Fibroblast of lung (primary cell): ENCODE measurements at regions not wholly inside any gene's neighbourhood (a gene's known extent, or its start where the extent isn't known, plus 50 kb on each side); places are given as distances from the start of the nearest gene placed in this dataset.
A peak's percentile ranks its signal among the peaks of the same experiment; 100 is the strongest.

Experiments
- DNase-seq, 2 donors: peaks; one replicate each; pipeline versions ENCODE4 v3.0.0 to v3.0.0-alpha.2; 2010; ENCODE audit warnings: low read depth in 2 of 2
- H2AFZ ChIP-seq: 2 replicates; pipeline ENCODE4 v1.5.1; 2012; ENCODE audit warnings: low read length, control low read depth, inconsistent platforms
- H3K27ac ChIP-seq: 2 replicates; pipeline ENCODE4 v1.5.1; 2011; ENCODE audit warnings: low read length, control low read depth; ENCODE audit not compliant: insufficient read depth
- H3K27me3 ChIP-seq: 2 replicates; pipeline ENCODE4 v1.5.1; 2011; ENCODE audit warnings: mild to moderate bottlenecking, low read length; ENCODE audit not compliant: control insufficient read depth, insufficient read depth
- H3K36me3 ChIP-seq: 2 replicates; pipeline ENCODE4 v1.5.1; 2011; ENCODE audit warnings: low read length; ENCODE audit not compliant: control insufficient read depth, insufficient read depth
- H3K4me1 ChIP-seq: 2 replicates; pipeline ENCODE4 v1.5.1; 2011; ENCODE audit warnings: low read length; ENCODE audit not compliant: control insufficient read depth, insufficient read depth; ENCODE audit errors: extremely low read depth
- H3K4me2 ChIP-seq: 2 replicates; pipeline ENCODE4 v1.5.1; 2011; ENCODE audit warnings: low read length, control low read depth; ENCODE audit not compliant: insufficient read depth; ENCODE audit errors: extremely low read depth
- H3K4me3 ChIP-seq, 4 experiments: fragments of 200-600 bp in 1 of 4; sonication (generic) in 1 of 4; replicated peaks in 1 of 4; 2 replicates each; pipeline ENCODE4 v1.5.1; 2011 to 2016; ENCODE audit warnings: low read length in 4 of 4, low read depth in 3 of 4, mild to moderate bottlenecking in 3 of 4, control low read depth in 2 of 4, inconsistent platforms in 1 of 4, mixed read lengths in 1 of 4; ENCODE audit not compliant: insufficient read depth in 1 of 4; ENCODE audit errors: control extremely low read depth in 1 of 4
- H3K79me2 ChIP-seq: 2 replicates; pipeline ENCODE4 v1.5.1; 2012; ENCODE audit warnings: mild to moderate bottlenecking, low read length, inconsistent platforms; ENCODE audit not compliant: control insufficient read depth, insufficient read depth
- H3K9ac ChIP-seq: 2 replicates; pipeline ENCODE4 v1.5.1; 2011; ENCODE audit warnings: mild to moderate bottlenecking, low read length, control low read depth; ENCODE audit not compliant: insufficient read depth
- H3K9me3 ChIP-seq: 2 replicates; pipeline ENCODE4 v1.5.1; 2012; ENCODE audit warnings: low read depth, low read length; ENCODE audit not compliant: control insufficient read depth, insufficient read depth
- H4K20me1 ChIP-seq: 2 replicates; pipeline ENCODE4 v1.5.1; 2011; ENCODE audit warnings: low read length; ENCODE audit not compliant: control insufficient read depth, insufficient read depth; ENCODE audit errors: extremely low read depth
- CTCF ChIP-seq, 2 donors: IDR thresholded peaks in 1 of 2; conservative IDR thresholded peaks in 1 of 2; 1 replicate in 1 of 2; 2 replicates in 1 of 2; pipeline ENCODE4 v1.5.1; 2011 to 2012; ENCODE audit warnings: low read length in 2 of 2, control low read depth in 1 of 2, inconsistent platforms in 1 of 2, low read depth in 1 of 2, mild to moderate bottlenecking in 1 of 2
- EZH2 ChIP-seq: IDR thresholded peaks from 2 replicates; pipeline ENCODE4 v1.5.1; 2012; ENCODE audit warnings: low read length, control low read depth, mild to moderate bottlenecking; ENCODE audit errors: missing control alignments

GRCh38 chr1:98210563-98210962, 289.7 kb upstream of the DPYD start:
- TF ChIP-seq EZH2 = no peak
- TF ChIP-seq CTCF (conservative IDR thresholded peaks at IDR 0.05 in 1 of 2, IDR thresholded peaks at IDR 0.05 in 1 of 2; ENCODE audit: low read depth in 1 of 2, low read length in 2 of 2) = no peak
- no peak overlapping the region for H3K9ac ChIP-seq
- no peaks in the 10 kb centered on the region for H3K79me2 ChIP-seq
- H3K4me1 ChIP-seq = peaks cover 4% of the 10 kb centered on the region
- H3K9me3 ChIP-seq = no peaks in the 10 kb centered on the region
- no peaks in the 10 kb centered on the region for H3K27me3 ChIP-seq
- H3K36me3 ChIP-seq = no peaks in the 10 kb centered on the region
- H3K4me2 ChIP-seq = peak overlapping the region; percentile 56
- peak overlapping the region in 3 of 4 experiments; percentile 15 to 41 (median 17) for H3K4me3 ChIP-seq
- H3K27ac ChIP-seq = peak overlapping the region; percentile 43
- peak overlapping the region; percentile 3 for H2AFZ ChIP-seq
- no peaks in the 10 kb centered on the region for H4K20me1 ChIP-seq
- no peak for DNase-seq

GRCh38 chr1:98210064-98210463, 289.2 kb upstream of the DPYD start:
- no peaks in the 10 kb centered on the region for H3K27me3 ChIP-seq
- H3K36me3 ChIP-seq = no peaks in the 10 kb centered on the region
- H3K4me2 ChIP-seq = peak overlapping the region; percentile 56
- H3K27ac ChIP-seq = peak overlapping the region; percentile 43
- no peaks in the 10 kb centered on the region for H3K9me3 ChIP-seq
- H2AFZ ChIP-seq = peak overlapping the region; percentile 3
- no peaks in the 10 kb centered on the region for H3K79me2 ChIP-seq
- DNase-seq = peak; percentile 60 to 99
- peak overlapping the region; percentile 15 to 41 (median 28) for H3K4me3 ChIP-seq
- peaks cover 4% of the 10 kb centered on the region for H3K4me1 ChIP-seq
- H3K9ac ChIP-seq = no peak overlapping the region
- no peaks in the 10 kb centered on the region for H4K20me1 ChIP-seq
- TF ChIP-seq EZH2 (no peak), CTCF (conservative IDR thresholded peaks at IDR 0.05 in 1 of 2, IDR thresholded peaks at IDR 0.05 in 1 of 2; ENCODE audit: low read depth in 1 of 2, low read length in 2 of 2) (no peak)

GRCh38 chr1:98205291-98206017, 284.6 kb upstream of the DPYD start:
- peaks cover 4% of the 10 kb centered on the region for H3K4me1 ChIP-seq
- H3K4me3 ChIP-seq = no peak overlapping the region
- no peak overlapping the region for H3K27ac ChIP-seq
- H3K79me2 ChIP-seq = no peaks in the 10 kb centered on the region
- DNase-seq = no peak
- no peak overlapping the region for H3K9ac ChIP-seq
- H3K9me3 ChIP-seq = no peaks in the 10 kb centered on the region
- H3K4me2 ChIP-seq = no peak overlapping the region
- TF ChIP-seq EZH2 (no peak), CTCF (conservative IDR thresholded peaks at IDR 0.05 in 1 of 2, IDR thresholded peaks at IDR 0.05 in 1 of 2; ENCODE audit: low read depth in 1 of 2, low read length in 2 of 2) (no peak)
- H2AFZ ChIP-seq = no peak overlapping the region
- no peaks in the 10 kb centered on the region for H3K36me3 ChIP-seq
- no peaks in the 10 kb centered on the region for H4K20me1 ChIP-seq
- H3K27me3 ChIP-seq = no peaks in the 10 kb centered on the region
